ENCODE measurements at regions not wholly inside any gene's neighbourhood (a gene's known extent, or its start where the extent isn't known, plus 50 kb on each side); places are given as distances from the start of the nearest gene placed in this dataset.
"Not testable (repeated sequence)": the region's sequence is repeated elsewhere in the genome, so short reads cannot be mapped to it uniquely, and the experiment has no call there.

DNA sequence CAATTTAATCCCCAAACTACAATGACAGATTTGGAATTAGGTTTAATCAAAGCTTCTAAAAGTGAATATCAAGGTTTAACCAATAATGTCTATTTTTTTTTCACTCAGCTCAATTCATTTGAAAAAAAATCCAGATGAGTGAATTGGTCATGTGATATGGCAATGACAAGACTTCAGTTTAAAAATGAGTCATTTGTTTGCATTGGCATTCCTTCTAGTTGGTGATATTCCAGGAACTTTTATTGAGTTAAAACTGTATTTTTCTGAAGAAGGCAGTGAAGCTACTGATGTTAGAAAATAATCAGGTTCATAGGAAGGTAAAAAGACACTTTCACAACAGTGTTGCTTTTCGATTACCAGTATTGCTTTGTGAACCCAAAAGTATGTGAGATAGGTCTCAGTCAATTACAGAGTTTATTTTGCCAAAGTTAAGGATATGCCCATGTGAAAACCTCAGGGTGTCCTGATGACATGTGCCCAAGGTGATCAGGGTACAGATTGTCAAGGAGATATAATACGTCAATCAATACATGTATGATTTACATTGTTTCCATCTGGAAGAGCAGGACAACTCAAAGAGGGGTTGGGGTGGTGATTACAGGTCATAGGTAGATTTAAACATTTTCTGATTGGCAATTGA, 1214.9 kb downstream of the GALC start:
- Histone ChIP-seq H3K36me3 (ENCODE audit: low read depth) (no peaks in the 10 kb centered on the region), H3K4me3 (no peak overlapping the region), H3K79me2 (ENCODE audit: low read depth) (no peaks in the 10 kb centered on the region), H3F3A (ENCODE audit: insufficient read depth, low read depth) (no peaks in the 10 kb centered on the region), H2AFZ (no peak overlapping the region), H3K27ac (no peak overlapping the region), H3K4me1 (replicated peaks; ENCODE audit: insufficient read depth) (no peaks in the 10 kb centered on the region), H3K9me2 (ENCODE audit: insufficient read depth) (no peaks in the 10 kb centered on the region), H3K4me2 (no peak overlapping the region), H4K20me1 (ENCODE audit: insufficient read depth) (no peaks in the 10 kb centered on the region), H3K27me3 (ENCODE audit: insufficient read depth, low read depth) (no peaks in the 10 kb centered on the region), H3K9me3 (ENCODE audit: insufficient read depth, low read depth) (no peaks in the 10 kb centered on the region)
- intact Hi-C loops (cut with micrococcal nuclease; ENCODE audit: unreplicated experiment) = no loop called here
- ChIA-PET POLR2A (ENCODE audit: unreplicated experiment) (no interaction called here), CTCF (no interaction called here)
- TF ChIP-seq EZH2 (IDR thresholded peaks at IDR 0.05; ENCODE audit: low read depth) = no peak
- TF ChIP-seq, protein P1, sequence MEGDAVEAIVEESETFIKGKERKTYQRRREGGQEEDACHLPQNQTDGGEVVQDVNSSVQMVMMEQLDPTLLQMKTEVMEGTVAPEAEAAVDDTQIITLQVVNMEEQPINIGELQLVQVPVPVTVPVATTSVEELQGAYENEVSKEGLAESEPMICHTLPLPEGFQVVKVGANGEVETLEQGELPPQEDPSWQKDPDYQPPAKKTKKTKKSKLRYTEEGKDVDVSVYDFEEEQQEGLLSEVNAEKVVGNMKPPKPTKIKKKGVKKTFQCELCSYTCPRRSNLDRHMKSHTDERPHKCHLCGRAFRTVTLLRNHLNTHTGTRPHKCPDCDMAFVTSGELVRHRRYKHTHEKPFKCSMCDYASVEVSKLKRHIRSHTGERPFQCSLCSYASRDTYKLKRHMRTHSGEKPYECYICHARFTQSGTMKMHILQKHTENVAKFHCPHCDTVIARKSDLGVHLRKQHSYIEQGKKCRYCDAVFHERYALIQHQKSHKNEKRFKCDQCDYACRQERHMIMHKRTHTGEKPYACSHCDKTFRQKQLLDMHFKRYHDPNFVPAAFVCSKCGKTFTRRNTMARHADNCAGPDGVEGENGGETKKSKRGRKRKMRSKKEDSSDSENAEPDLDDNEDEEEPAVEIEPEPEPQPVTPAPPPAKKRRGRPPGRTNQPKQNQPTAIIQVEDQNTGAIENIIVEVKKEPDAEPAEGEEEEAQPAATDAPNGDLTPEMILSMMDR (conservative IDR thresholded peaks at IDR 0.05) = no peak
- no peak for DNase-seq
- no TSS peak for BruUV-seq (replicated peaks)

GRCh38 chr14:86775896-86776295, 1217.1 kb downstream of the GALC start:
- H3F3A ChIP-seq (ENCODE audit: insufficient read depth, low read depth); H3K27me3 ChIP-seq (ENCODE audit: insufficient read depth, low read depth); BruUV-seq (replicated peaks); H3K9me3 ChIP-seq (ENCODE audit: insufficient read depth, low read depth); DNase-seq; H4K20me1 ChIP-seq (ENCODE audit: insufficient read depth); H3K4me3 ChIP-seq; H3K27ac ChIP-seq; POLR2A ChIA-PET (ENCODE audit: unreplicated experiment); H2AFZ ChIP-seq; H3K36me3 ChIP-seq (ENCODE audit: low read depth); H3K4me2 ChIP-seq; CTCF ChIA-PET; H3K79me2 ChIP-seq (ENCODE audit: low read depth); H3K9me2 ChIP-seq (ENCODE audit: insufficient read depth); intact Hi-C loops (cut with micrococcal nuclease; ENCODE audit: unreplicated experiment); H3K4me1 ChIP-seq (replicated peaks; ENCODE audit: insufficient read depth): not testable (repeated sequence)

DNA sequence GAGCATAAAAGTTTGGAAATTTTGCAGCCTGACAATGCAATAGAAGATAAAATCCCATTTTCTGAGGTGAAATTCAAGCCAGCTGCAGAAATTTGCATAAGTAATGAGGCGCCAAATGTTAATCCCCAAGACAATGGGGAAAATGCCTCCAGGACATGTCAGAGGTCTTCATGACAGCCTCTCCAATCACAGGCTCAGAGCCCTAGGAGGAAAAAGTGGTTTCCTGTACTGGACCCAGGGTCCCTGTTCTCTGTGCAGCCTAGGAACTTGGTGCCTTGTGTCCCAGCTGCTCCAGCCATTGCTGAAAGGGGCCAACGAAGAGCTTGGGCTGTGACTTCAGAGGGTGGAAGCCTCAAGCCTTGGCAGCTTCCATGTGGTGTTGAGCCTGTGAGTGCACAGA, 1218.1 kb downstream of the GALC start:
- Histone ChIP-seq H3K4me3 (no peak overlapping the region), H3K36me3 (ENCODE audit: low read depth) (no peaks in the 10 kb centered on the region), H3K9me3 (ENCODE audit: insufficient read depth, low read depth) (no peaks in the 10 kb centered on the region), H4K20me1 (ENCODE audit: insufficient read depth) (no peaks in the 10 kb centered on the region), H3K79me2 (ENCODE audit: low read depth) (no peaks in the 10 kb centered on the region), H3K9me2 (ENCODE audit: insufficient read depth) (no peaks in the 10 kb centered on the region), H2AFZ (no peak overlapping the region), H3K4me2 (no peak overlapping the region), H3K4me1 (replicated peaks; ENCODE audit: insufficient read depth) (no peaks in the 10 kb centered on the region), H3K27me3 (ENCODE audit: insufficient read depth, low read depth) (no peaks in the 10 kb centered on the region), H3K27ac (no peak overlapping the region), H3F3A (ENCODE audit: insufficient read depth, low read depth) (no peaks in the 10 kb centered on the region)
- no peak for TF ChIP-seq EZH2 (IDR thresholded peaks at IDR 0.05; ENCODE audit: low read depth)
- TF ChIP-seq, protein P1 (conservative IDR thresholded peaks at IDR 0.05) = no peak
- no peak for DNase-seq
- intact Hi-C loops (cut with micrococcal nuclease; ENCODE audit: unreplicated experiment) = no loop called here
- CTCF ChIA-PET = no interaction called here
- BruUV-seq (replicated peaks) = no TSS peak
- POLR2A ChIA-PET (ENCODE audit: unreplicated experiment) = no interaction called here

GRCh38 chr14:86772075-86772474, 1220.9 kb downstream of the GALC start:
- no peaks in the 10 kb centered on the region for H3K79me2 ChIP-seq (ENCODE audit: low read depth)
- TF ChIP-seq EZH2 (IDR thresholded peaks at IDR 0.05; ENCODE audit: low read depth) = no peak
- TF ChIP-seq, protein P1 (conservative IDR thresholded peaks at IDR 0.05) = no peak
- H3K4me2 ChIP-seq = no peak overlapping the region
- no peak overlapping the region for H3K4me3 ChIP-seq
- no peaks in the 10 kb centered on the region for H3K4me1 ChIP-seq (replicated peaks; ENCODE audit: insufficient read depth)
- no peaks in the 10 kb centered on the region for H3F3A ChIP-seq (ENCODE audit: insufficient read depth, low read depth)
- H3K9me2 ChIP-seq (ENCODE audit: insufficient read depth) = no peaks in the 10 kb centered on the region
- H2AFZ ChIP-seq = no peak overlapping the region
- H3K27ac ChIP-seq = no peak overlapping the region
- ChIA-PET POLR2A (ENCODE audit: unreplicated experiment) (no interaction called here), CTCF (no interaction called here)
- no TSS peak for BruUV-seq (replicated peaks)
- DNase-seq = no peak
- intact Hi-C loops (cut with micrococcal nuclease; ENCODE audit: unreplicated experiment) = no loop called here
- no peaks in the 10 kb centered on the region for H4K20me1 ChIP-seq (ENCODE audit: insufficient read depth)
- H3K9me3 ChIP-seq (ENCODE audit: insufficient read depth, low read depth) = no peaks in the 10 kb centered on the region
- no peaks in the 10 kb centered on the region for H3K36me3 ChIP-seq (ENCODE audit: low read depth)
- no peaks in the 10 kb centered on the region for H3K27me3 ChIP-seq (ENCODE audit: insufficient read depth, low read depth)

All from PC-9 (cell line).